ENCODE measurements at regions not wholly inside any gene's neighbourhood (a gene's known extent, or its start where the extent isn't known, plus 50 kb on each side); places are given as distances from the start of the nearest gene placed in this dataset.
A peak's percentile ranks its signal among the peaks of the same experiment; 100 is the strongest.

GRCh38 chr21:16264319-16264718 lies 534.5 kb downstream of the USP25 start:
- TF ChIP-seq EZH2phosphoT487 (IDR thresholded peaks at IDR 0.05; ENCODE audit: low read depth): no peak
- no peak for TF ChIP-seq CTCF (IDR thresholded peaks at IDR 0.05; ENCODE audit: low read depth, low read length)
- H3K36me3 ChIP-seq (replicated peaks; ENCODE audit: low read depth, low read length): no peaks in the 10 kb centered on the region
- H3K27me3 ChIP-seq (ENCODE audit: low read depth, low read length): no peaks in the 10 kb centered on the region
- H3K9ac ChIP-seq (ENCODE audit: low read length): no peak overlapping the region
- H2AFZ ChIP-seq (ENCODE audit: low read depth, low read length): no peak overlapping the region
- H3K4me2 ChIP-seq (ENCODE audit: low read length): no peak overlapping the region
- no peaks in the 10 kb centered on the region for H4K20me1 ChIP-seq (ENCODE audit: insufficient read depth, low read length)
- no peak overlapping the region for H3K4me3 ChIP-seq (ENCODE audit: low read length)
- H3K4me1 ChIP-seq (ENCODE audit: low read length): no peaks in the 10 kb centered on the region
- H3K79me2 ChIP-seq (ENCODE audit: low read length): no peaks in the 10 kb centered on the region
- no peaks in the 10 kb centered on the region for H3K9me3 ChIP-seq (ENCODE audit: insufficient read depth, low read length)
- no peak overlapping the region for H3K27ac ChIP-seq (ENCODE audit: low read length)

- Histone ChIP-seq H3K27ac (ENCODE audit: low read length) (no peak overlapping the region), H3K4me3 (ENCODE audit: low read length) (no peak overlapping the region), H3K9ac (ENCODE audit: low read length) (no peak overlapping the region), H3K9me3 (ENCODE audit: insufficient read depth, low read length) (no peaks in the 10 kb centered on the region), H3K4me2 (ENCODE audit: low read length) (no peak overlapping the region), H2AFZ (ENCODE audit: low read depth, low read length) (no peak overlapping the region), H3K27me3 (ENCODE audit: low read depth, low read length) (no peaks in the 10 kb centered on the region), H3K79me2 (ENCODE audit: low read length) (no peaks in the 10 kb centered on the region), H4K20me1 (ENCODE audit: insufficient read depth, low read length) (no peaks in the 10 kb centered on the region), H3K36me3 (replicated peaks; ENCODE audit: low read depth, low read length) (no peaks in the 10 kb centered on the region), H3K4me1 (ENCODE audit: low read length) (no peaks in the 10 kb centered on the region)
- no peak for TF ChIP-seq CTCF (IDR thresholded peaks at IDR 0.05; ENCODE audit: low read depth, low read length)
- TF ChIP-seq EZH2phosphoT487 (IDR thresholded peaks at IDR 0.05; ENCODE audit: low read depth): no peak
Measured at GRCh38 chr21:16269476-16269875, 539.7 kb downstream of the USP25 start.

- H4K20me1 ChIP-seq (ENCODE audit: insufficient read depth, low read length): no peaks in the 10 kb centered on the region
- H3K36me3 ChIP-seq (replicated peaks; ENCODE audit: low read depth, low read length): no peaks in the 10 kb centered on the region
- H3K9ac ChIP-seq (ENCODE audit: low read length): no peak overlapping the region
- H2AFZ ChIP-seq (ENCODE audit: low read depth, low read length): 0 out of 2 replicates have a peak overlapping the region, but pooled peaks have one; percentile 30
- no peaks in the 10 kb centered on the region for H3K9me3 ChIP-seq (ENCODE audit: insufficient read depth, low read length)
- H3K4me1 ChIP-seq (ENCODE audit: low read length): no peaks in the 10 kb centered on the region
- TF ChIP-seq CTCF (IDR thresholded peaks at IDR 0.05; ENCODE audit: low read depth, low read length) (no peak), EZH2phosphoT487 (IDR thresholded peaks at IDR 0.05; ENCODE audit: low read depth) (no peak)
- no peak overlapping the region for H3K4me3 ChIP-seq (ENCODE audit: low read length)
- H3K79me2 ChIP-seq (ENCODE audit: low read length): no peaks in the 10 kb centered on the region
- H3K4me2 ChIP-seq (ENCODE audit: low read length): no peak overlapping the region
- H3K27ac ChIP-seq (ENCODE audit: low read length): no peak overlapping the region
- H3K27me3 ChIP-seq (ENCODE audit: low read depth, low read length): no peaks in the 10 kb centered on the region
Measured at GRCh38 chr21:16279731-16280581, 550.2 kb downstream of the USP25 start.

GRCh38 chr21:16280686-16281091 lies 550.9 kb downstream of the USP25 start:
- no peaks in the 10 kb centered on the region for H4K20me1 ChIP-seq (ENCODE audit: insufficient read depth, low read length)
- no peaks in the 10 kb centered on the region for H3K36me3 ChIP-seq (replicated peaks; ENCODE audit: low read depth, low read length)
- H2AFZ ChIP-seq (ENCODE audit: low read depth, low read length): 0 out of 2 replicates have a peak overlapping the region, but pooled peaks have one; percentile 30
- H3K9me3 ChIP-seq (ENCODE audit: insufficient read depth, low read length): no peaks in the 10 kb centered on the region
- no peaks in the 10 kb centered on the region for H3K27me3 ChIP-seq (ENCODE audit: low read depth, low read length)
- TF ChIP-seq EZH2phosphoT487 (IDR thresholded peaks at IDR 0.05; ENCODE audit: low read depth) (no peak), CTCF (IDR thresholded peaks at IDR 0.05; ENCODE audit: low read depth, low read length) (no peak)
- H3K4me2 ChIP-seq (ENCODE audit: low read length): no peak overlapping the region
- no peak overlapping the region for H3K9ac ChIP-seq (ENCODE audit: low read length)
- H3K4me3 ChIP-seq (ENCODE audit: low read length): no peak overlapping the region
- no peaks in the 10 kb centered on the region for H3K79me2 ChIP-seq (ENCODE audit: low read length)
- H3K4me1 ChIP-seq (ENCODE audit: low read length): no peaks in the 10 kb centered on the region
- H3K27ac ChIP-seq (ENCODE audit: low read length): no peak overlapping the region
